GM18517 (cell line): ENCODE measurements at regions not wholly inside any gene's neighbourhood (a gene's known extent, or its start where the extent isn't known, plus 50 kb on each side); places are given as distances from the start of the nearest gene placed in this dataset.
"Not testable (repeated sequence)": the region's sequence is repeated elsewhere in the genome, so short reads cannot be mapped to it uniquely, and the experiment has no call there.

Experiments
- ATAC-seq: cut with Tn5 transposase; IDR thresholded peaks from one replicate; pipeline ENCODE4 v1.9.1; 2021; ENCODE audit warnings: mild to moderate bottlenecking, moderate library complexity; ENCODE audit not compliant: unreplicated experiment

- ATAC-seq, result no peak
These were observed 142.5 kb upstream of the TRPC4 start for GRCh38 chr13:38012096-38012495.

GRCh38 chr13:38008636-38009035 is 139.1 kb upstream of the TRPC4 start:
- ATAC-seq, result no peak

- ATAC-seq, result no peak
These were observed 133.0 kb upstream of the TRPC4 start for GRCh38 chr13:38002606-38003005.

- no peak for ATAC-seq
These were observed 128.1 kb upstream of the TRPC4 start for GRCh38 chr13:37997641-37998040.

GRCh38 chr13:37995092-37995491 is 125.5 kb upstream of the TRPC4 start:
- no peak for ATAC-seq

- ATAC-seq, result no peak
These were observed 117.2 kb upstream of the TRPC4 start for GRCh38 chr13:37986811-37987210.

GRCh38 chr13:37985281-37985680 is 115.7 kb upstream of the TRPC4 start:
- ATAC-seq, result no peak

GRCh38 chr13:37984357-37984756 is 114.8 kb upstream of the TRPC4 start:
- no peak for ATAC-seq

- ATAC-seq, result no peak
These were observed 112.4 kb upstream of the TRPC4 start for GRCh38 chr13:37981932-37982331.

- ATAC-seq, result no peak
These were observed 109.1 kb upstream of the TRPC4 start for GRCh38 chr13:37978680-37979079.

- ATAC-seq, result no peak
These were observed 99.0 kb upstream of the TRPC4 start for GRCh38 chr13:37968555-37968954.

- no peak for ATAC-seq
These were observed 96.7 kb upstream of the TRPC4 start for GRCh38 chr13:37966266-37966665.

- no peak for ATAC-seq
These were observed 90.9 kb upstream of the TRPC4 start for GRCh38 chr13:37960427-37960826.

GRCh38 chr13:37959284-37959683 is 89.7 kb upstream of the TRPC4 start:
- no peak for ATAC-seq

- ATAC-seq, result no peak
These were observed 87.0 kb upstream of the TRPC4 start for GRCh38 chr13:37956536-37956935.

GRCh38 chr13:37954597-37954996 is 85.0 kb upstream of the TRPC4 start:
- not testable (repeated sequence) for ATAC-seq

- no peak for ATAC-seq
These were observed 84.6 kb upstream of the TRPC4 start for GRCh38 chr13:37954191-37954590.

- ATAC-seq, result no peak
These were observed 84.1 kb upstream of the TRPC4 start for GRCh38 chr13:37953696-37954095.

- no peak for ATAC-seq
These were observed 80.4 kb upstream of the TRPC4 start for GRCh38 chr13:37950016-37950415.

GRCh38 chr13:37947419-37948140 is 78.0 kb upstream of the TRPC4 start:
- no peak for ATAC-seq

- ATAC-seq, result no peak
These were observed 76.3 kb upstream of the TRPC4 start for GRCh38 chr13:37945651-37946575.

- ATAC-seq, result no peak
These were observed 75.4 kb upstream of the TRPC4 start for GRCh38 chr13:37944869-37945442.
